SK-N-SH treated with all-trans-retinoic acid at 6 μM for 48 hours (cell line): ENCODE measurements at regions not wholly inside any gene's neighbourhood (a gene's known extent, or its start where the extent isn't known, plus 50 kb on each side); places are given as distances from the start of the nearest gene placed in this dataset.

Source experiments
- CSDC2 ChIP-seq: fragments of 250-450 bp; sonication (Bioruptor Pico); IDR thresholded peaks from 2 replicates; pipeline ENCODE4 v1.5.0; 2020; ENCODE audit warnings: mild to moderate bottlenecking, moderate library complexity
- RARB ChIP-seq: fragments of 250-450 bp; sonication (Bioruptor Pico); IDR thresholded peaks from 2 replicates; pipeline ENCODE4 v1.8.0; 2021; ENCODE audit warnings: mild to moderate bottlenecking, moderate library complexity
- ZFP3 ChIP-seq: fragments of 250-450 bp; sonication (Bioruptor Pico); IDR thresholded peaks from 2 replicates; pipeline ENCODE4 v1.5.0; 2020; ENCODE audit warnings: mild to moderate bottlenecking, moderate library complexity
- ZNF70 ChIP-seq: fragments of 450-650 bp; formaldehyde crosslinking; IDR thresholded peaks from 2 replicates; pipeline ENCODE4 v1.5.0; 2020; ENCODE audit warnings: mild to moderate bottlenecking, moderate library complexity
- TF ChIP-seq, protein P1 (sequence below): fragments of 250-450 bp; sonication (Bioruptor Pico); IDR thresholded peaks from 2 replicates; pipeline ENCODE4 v1.5.1; 2020; ENCODE audit warnings: low read depth, mild to moderate bottlenecking, moderate library complexity

DNA sequence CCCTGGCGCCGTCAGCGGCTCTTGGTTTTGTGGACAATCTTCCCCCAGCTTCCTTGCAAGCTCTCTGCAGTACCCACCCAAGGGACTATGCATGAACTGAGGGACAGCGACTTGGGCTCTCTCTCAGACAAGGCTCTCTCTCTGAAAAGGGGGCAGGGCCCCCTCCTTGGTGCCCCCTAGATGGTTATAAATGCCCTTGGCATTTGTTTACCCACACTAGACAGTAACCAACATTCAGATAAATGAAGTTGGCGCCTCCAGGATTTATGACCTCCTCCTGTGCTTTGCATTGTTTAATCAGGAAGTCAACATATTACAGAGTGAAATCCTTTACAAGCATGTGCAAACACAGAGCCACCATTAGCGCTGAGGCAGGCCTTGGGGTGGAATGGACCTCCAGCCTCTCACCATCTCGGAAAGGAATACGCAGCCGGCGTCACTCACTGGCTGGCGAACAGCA lies 547.4 kb upstream of the ID2 start:
- TF ChIP-seq ZNF70 (CRISPR knock-in tag) (no peak), ZFP3 (CRISPR knock-in tag) (no peak), RARB (CRISPR knock-in tag) (no peak), CSDC2 (no peak)
- TF ChIP-seq, protein P1, sequence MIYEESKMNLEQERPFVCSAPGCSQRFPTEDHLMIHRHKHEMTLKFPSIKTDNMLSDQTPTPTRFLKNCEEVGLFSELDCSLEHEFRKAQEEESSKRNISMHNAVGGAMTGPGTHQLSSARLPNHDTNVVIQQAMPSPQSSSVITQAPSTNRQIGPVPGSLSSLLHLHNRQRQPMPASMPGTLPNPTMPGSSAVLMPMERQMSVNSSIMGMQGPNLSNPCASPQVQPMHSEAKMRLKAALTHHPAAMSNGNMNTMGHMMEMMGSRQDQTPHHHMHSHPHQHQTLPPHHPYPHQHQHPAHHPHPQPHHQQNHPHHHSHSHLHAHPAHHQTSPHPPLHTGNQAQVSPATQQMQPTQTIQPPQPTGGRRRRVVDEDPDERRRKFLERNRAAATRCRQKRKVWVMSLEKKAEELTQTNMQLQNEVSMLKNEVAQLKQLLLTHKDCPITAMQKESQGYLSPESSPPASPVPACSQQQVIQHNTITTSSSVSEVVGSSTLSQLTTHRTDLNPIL (CRISPR knock-in tag): no peak
